GM21576 (cell line): ENCODE measurements at regions not wholly inside any gene's neighbourhood (a gene's known extent, or its start where the extent isn't known, plus 50 kb on each side); places are given as distances from the start of the nearest gene placed in this dataset.
"Not testable (repeated sequence)": the region's sequence is repeated elsewhere in the genome, so short reads cannot be mapped to it uniquely, and the experiment has no call there.

ENCODE experiments used
- ATAC-seq: cut with Tn5 transposase; IDR thresholded peaks from one replicate; pipeline ENCODE4 v1.9.1; 2021; ENCODE audit warnings: mild to moderate bottlenecking, moderate library complexity; ENCODE audit not compliant: unreplicated experiment

- no peak for ATAC-seq
These were observed 108.8 kb upstream of the PMEPA1 start for GRCh38 chr20:57818418-57819181.

- ATAC-seq = no peak
These were observed 105.6 kb upstream of the PMEPA1 start for GRCh38 chr20:57815405-57815804.

DNA sequence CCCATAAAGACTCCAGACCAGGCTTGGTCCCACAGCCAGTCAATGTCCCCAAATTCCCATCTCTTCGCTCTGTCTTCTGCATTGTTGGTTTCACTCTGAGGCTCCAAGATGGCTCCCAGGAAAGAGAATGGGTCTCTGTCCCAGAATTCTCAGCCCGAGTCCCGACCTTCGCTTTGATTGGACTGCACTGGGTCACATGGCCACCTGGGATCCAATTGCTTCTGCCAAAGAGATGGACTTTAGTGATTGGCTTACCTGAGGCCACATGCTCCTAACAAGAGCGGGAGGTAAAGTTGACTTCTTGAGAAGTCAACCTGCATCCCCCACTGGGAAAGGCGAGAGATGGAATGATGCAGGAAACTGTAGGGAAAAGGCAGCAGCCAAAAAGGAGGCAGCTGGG is 104.7 kb upstream of the PMEPA1 start:
- no peak for ATAC-seq

DNA sequence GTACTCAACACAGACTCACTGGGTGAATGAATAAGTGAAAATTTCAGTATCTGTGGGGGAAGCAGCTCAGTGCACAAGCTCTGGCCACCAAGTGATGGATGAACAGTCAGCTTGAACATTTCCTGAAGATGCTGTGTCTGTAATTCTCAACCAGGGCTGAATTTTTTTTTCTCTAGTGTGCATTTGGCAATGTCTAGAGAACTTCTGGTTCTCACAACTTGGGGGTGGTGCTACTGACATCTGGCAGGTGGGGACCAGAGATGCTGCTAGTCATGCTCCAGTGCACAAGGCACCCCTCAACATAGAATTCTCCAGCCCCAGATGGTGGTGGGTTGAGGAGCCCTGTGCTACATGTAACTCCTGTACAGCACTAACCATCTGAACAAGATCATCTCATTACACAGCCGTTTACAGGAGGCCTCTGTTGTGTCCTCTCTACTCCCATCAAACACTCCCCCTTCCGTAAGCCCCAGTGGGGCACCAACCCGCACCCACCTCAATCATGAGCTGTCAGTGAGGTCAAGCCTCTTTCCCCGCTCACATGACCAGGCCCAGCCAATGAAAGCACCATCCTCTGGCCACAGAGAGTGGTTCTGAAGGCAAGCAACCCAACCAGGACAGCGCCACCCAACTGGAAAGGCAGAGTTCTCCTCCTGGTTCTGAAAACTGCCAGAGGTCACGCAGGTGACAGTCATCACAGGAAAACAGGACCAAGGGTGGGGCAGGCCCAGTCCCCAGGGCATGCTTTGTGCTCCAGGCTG is 103.9 kb upstream of the PMEPA1 start:
- no peak for ATAC-seq

- ATAC-seq = not testable (repeated sequence)
These were observed 102.8 kb upstream of the PMEPA1 start for GRCh38 chr20:57812632-57813031.

GRCh38 chr20:57811374-57812020 is 101.7 kb upstream of the PMEPA1 start:
- ATAC-seq = no peak

DNA sequence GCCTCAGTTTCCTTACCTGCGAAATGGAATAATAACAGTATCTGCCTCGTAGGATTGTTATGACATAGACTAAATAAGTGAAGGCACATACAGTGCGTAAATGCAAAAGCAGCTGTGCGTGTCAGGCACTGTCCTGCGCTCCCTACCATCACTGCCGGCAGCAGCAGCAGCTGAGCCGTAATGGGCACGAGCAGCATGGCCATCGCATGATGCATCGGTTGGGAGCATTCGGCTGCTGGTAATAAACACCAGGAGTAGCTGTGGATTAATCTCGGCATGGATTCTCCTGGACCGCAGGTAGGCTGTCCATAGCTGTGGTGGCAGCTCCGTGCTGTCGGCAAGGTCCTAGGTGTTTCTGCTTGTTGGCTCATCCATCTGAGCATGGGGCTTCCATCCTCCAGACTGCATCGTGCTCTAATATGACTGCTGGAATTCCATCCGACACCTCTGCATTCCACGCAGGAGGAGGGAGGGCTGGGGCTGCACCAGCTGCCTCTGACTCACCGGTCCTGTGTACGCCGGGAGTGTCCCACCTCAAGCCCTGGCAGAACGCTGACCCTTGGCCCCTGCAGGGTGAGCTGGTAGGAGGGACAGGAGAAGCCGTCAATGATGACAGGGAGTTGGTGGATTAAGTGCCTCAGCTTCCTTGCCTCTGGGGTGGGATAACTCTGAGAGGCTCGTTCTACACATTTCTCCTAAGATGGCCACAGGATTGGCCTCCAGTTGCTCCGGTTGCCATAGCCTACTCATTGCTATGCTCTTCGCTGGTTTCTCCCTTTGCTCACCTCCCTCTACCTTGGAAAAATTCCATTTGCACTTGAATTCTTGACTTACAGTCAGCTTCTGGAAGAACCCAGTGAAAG is 100.9 kb upstream of the PMEPA1 start:
- ATAC-seq = no peak

DNA sequence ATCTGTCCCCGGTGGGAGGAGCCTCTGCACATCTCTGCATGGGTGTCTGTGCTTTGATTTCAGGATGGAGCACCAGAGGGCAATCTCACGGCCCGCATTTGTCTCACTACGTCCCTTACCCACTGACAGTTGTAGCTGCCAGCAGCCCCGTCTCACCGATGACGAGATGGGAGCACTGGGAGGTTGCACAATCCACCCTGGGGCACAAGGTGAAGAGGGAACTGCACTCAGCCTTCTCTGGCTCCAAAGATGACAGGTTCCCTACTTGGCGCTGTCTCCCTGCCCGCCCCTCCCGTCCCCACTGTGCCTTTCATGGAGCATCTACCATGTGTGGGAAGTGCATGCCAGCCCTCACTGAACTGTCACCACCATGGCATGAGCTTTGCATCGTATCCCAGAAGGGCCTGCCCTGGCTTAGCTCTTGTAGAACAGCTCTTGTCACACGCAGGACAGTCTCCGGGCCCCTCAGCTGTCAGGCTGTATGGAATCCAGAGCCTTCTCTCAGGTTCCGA is 99.9 kb upstream of the PMEPA1 start:
- ATAC-seq = no peak

GRCh38 chr20:57809149-57809548 is 99.3 kb upstream of the PMEPA1 start:
- no peak for ATAC-seq

GRCh38 chr20:57808264-57809070 is 98.7 kb upstream of the PMEPA1 start:
- ATAC-seq = no peak

DNA sequence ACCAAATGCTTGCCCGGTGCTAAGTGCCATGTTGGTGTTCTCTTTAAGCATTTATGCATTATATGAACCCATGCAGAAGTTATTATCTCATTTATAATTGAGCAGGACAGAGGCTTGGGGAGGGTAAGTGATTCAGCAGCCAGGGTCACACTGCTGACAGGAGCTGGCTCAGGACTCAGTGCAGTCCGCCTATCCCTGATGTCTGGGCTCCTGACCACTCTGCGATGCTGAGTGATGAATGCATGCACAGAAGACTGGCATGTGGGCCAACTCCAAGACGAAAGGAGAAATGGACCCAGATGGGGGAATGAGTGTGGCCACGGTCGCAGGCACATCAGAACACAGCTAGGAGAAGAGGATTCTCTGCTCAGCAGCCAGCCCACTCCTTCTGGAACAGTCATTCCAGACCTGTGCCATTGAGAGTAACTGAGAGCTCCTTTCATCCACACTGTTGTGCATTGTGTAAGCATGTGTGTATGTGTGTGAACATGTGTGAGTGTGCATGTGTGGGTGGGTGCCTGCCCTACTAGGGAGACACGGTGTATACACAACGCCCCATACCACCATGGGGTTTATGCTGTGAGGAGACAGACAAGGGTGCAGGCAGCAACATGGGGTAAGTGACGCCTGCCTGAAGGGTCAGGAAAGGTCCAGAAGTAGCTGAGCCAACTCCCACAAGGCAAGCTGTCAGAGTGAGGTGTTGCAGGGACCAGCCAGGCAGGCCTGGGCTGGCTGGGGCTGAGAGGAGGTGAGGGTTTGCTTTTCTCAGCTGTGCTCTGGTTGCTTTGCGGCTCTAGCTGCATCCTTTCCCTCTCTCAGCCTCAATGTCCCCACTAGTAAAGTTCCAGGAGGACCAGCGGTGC is 97.8 kb upstream of the PMEPA1 start:
- ATAC-seq = no peak

- ATAC-seq = no peak
These were observed 97.2 kb upstream of the PMEPA1 start for GRCh38 chr20:57806975-57807374.

GRCh38 chr20:57806476-57806875 is 96.7 kb upstream of the PMEPA1 start:
- no peak for ATAC-seq

GRCh38 chr20:57805747-57806146 is 95.9 kb upstream of the PMEPA1 start:
- no peak for ATAC-seq

- ATAC-seq = no peak
These were observed 94.8 kb upstream of the PMEPA1 start for GRCh38 chr20:57804470-57805250.

DNA sequence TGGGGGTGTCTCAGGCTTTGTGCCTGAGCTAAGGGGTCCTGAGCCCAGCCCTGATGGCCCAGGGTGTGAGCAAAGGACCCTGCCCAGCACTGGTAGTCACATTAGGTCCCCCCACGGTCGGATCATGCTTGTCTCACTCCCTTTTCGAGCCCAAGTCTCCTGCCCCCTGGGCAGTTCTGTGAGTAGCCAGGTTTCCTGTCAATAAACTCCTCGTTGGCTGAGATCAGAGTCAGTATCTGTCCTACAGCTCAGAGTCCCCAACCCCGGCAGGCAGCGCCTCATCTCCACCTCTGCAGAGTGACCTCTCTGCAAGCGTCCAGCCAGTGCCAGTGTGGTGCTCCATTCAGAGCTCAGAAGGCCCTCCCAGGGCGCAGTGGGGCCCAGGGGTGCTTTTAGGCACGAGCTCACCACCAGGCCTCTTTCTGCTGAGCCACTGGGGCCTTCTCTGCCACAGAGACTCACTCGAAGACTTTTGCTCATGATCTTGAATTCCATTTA is 93.7 kb upstream of the PMEPA1 start:
- no peak for ATAC-seq

DNA sequence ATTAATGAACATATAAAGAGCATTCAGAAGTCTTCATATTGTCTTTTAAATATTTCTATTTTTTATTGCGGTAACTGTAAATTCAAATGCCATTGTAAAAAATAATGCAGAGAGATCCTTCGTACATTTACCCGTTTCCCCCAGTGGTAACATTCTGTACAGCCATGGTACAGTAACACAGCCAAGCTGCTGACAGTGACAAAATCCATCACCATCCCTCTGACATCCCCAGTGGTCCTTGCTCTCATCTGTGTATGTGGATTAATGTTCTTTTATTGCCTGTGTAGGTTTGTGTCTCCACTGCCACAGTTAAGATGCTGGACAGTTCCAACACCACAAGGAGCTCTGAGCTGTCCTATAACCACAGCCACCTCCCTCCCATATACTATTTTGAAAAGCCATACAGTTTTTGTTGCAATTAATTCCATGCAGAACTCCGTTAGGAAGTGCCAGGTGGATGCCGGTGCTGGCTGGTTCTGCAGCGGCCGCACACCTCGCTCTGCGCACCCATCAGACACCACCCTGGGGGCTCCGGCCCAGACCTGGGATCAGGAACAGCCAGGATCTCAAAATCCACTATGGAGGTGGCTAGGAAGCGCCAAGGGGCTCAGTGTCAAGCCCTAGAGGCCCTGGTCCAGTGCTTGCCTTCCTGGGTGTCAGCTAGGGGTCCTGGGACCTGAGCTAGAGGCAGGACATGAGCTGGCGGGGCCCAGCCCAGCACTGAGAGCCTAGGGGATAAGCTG is 93.1 kb upstream of the PMEPA1 start:
- no peak for ATAC-seq
